Ishikawa (cell line): ENCODE measurements at regions not wholly inside any gene's neighbourhood (a gene's known extent, or its start where the extent isn't known, plus 50 kb on each side); places are given as distances from the start of the nearest gene placed in this dataset.
A peak's percentile ranks its signal among the peaks of the same experiment; 100 is the strongest.

Experiments
- CEBPB ChIP-seq: IDR thresholded peaks from 2 replicates; pipeline ENCODE4 v1.6.1; 2012
- CREB1 ChIP-seq: IDR thresholded peaks from 2 replicates; pipeline ENCODE4 v1.6.1; 2012; ENCODE audit warnings: low read depth
- EGR1 ChIP-seq: IDR thresholded peaks from 2 replicates; pipeline ENCODE4 v1.6.1; 2012
- EP300 ChIP-seq: IDR thresholded peaks from 2 replicates; pipeline ENCODE4 v1.6.1; 2012; ENCODE audit warnings: borderline replicate concordance
- FOXM1 ChIP-seq: IDR thresholded peaks from 2 replicates; pipeline ENCODE4 v1.6.1; 2012; ENCODE audit warnings: low read depth, borderline replicate concordance
- MAX ChIP-seq: IDR thresholded peaks from 2 replicates; pipeline ENCODE4 v1.6.1; 2012
- NFIC ChIP-seq: IDR thresholded peaks from 2 replicates; pipeline ENCODE4 v1.6.1; 2012
- RAD21 ChIP-seq: IDR thresholded peaks from 2 replicates; pipeline ENCODE4 v1.6.1; 2012; ENCODE audit warnings: low read depth
- REST ChIP-seq: IDR thresholded peaks from 2 replicates; pipeline ENCODE4 v1.6.1; 2012; ENCODE audit warnings: low read depth, mild to moderate bottlenecking
- TAF1 ChIP-seq: IDR thresholded peaks from 2 replicates; pipeline ENCODE4 v1.6.1; 2012; ENCODE audit warnings: low read depth, mild to moderate bottlenecking
- TCF12 ChIP-seq: IDR thresholded peaks from 2 replicates; pipeline ENCODE4 v1.6.1; 2012; ENCODE audit warnings: low read depth
- TEAD4 ChIP-seq: IDR thresholded peaks from 2 replicates; pipeline ENCODE4 v1.6.1; 2012
- USF1 ChIP-seq: IDR thresholded peaks from 2 replicates; pipeline ENCODE4 v1.6.1; 2012
- YY1 ChIP-seq: IDR thresholded peaks from 2 replicates; pipeline ENCODE4 v1.6.1; 2012; ENCODE audit warnings: low read depth
- ZBTB7A ChIP-seq: IDR thresholded peaks from 2 replicates; pipeline ENCODE4 v1.6.1; 2012; ENCODE audit warnings: low read depth

- TF ChIP-seq EGR1 (no peak), CEBPB (no peak), ZBTB7A (no peak), USF1 (no peak), FOXM1 (no peak), TAF1 (no peak), RAD21 (no peak), YY1 (no peak), CREB1 (no peak), TEAD4 (no peak), EP300 (no peak), MAX (no peak), REST (no peak), TCF12 (no peak)
Measured at GRCh38 chr9:21556581-21557427, 74.7 kb upstream of the IFNE start.

- no peak for TF ChIP-seq FOXM1
- TF ChIP-seq MAX: no peak
Measured at GRCh38 chr9:21557428-21557768, 75.3 kb upstream of the IFNE start.

- TF ChIP-seq EGR1: no peak
- no peak for TF ChIP-seq CEBPB
- no peak for TF ChIP-seq EP300
- no peak for TF ChIP-seq YY1
- no peak for TF ChIP-seq TEAD4
- no peak for TF ChIP-seq TCF12
- no peak for TF ChIP-seq RAD21
Measured at GRCh38 chr9:21558079-21558478, 76.0 kb upstream of the IFNE start.

GRCh38 chr9:21558615-21559401 is 76.7 kb upstream of the IFNE start:
- TF ChIP-seq ZBTB7A (no peak), RAD21 (no peak), USF1 (no peak), CEBPB (no peak), MAX (no peak), TAF1 (no peak), TCF12 (no peak), REST (no peak), TEAD4 (no peak), CREB1 (no peak), EP300 (no peak), EGR1 (no peak), YY1 (no peak)

- TF ChIP-seq FOXM1 (no peak), EP300 (no peak), YY1 (no peak), ZBTB7A (0 out of 2 replicates have a peak, but pooled peaks have one; percentile 40), NFIC (peak; percentile 29; the same call in 1 of the 2 replicates), EGR1 (peak; percentile 48; the same call in 1 of the 2 replicates)
Measured at GRCh38 chr9:21559402-21560280, 77.5 kb upstream of the IFNE start.
